ENCODE measurements at regions not wholly inside any gene's neighbourhood (a gene's known extent, or its start where the extent isn't known, plus 50 kb on each side); places are given as distances from the start of the nearest gene placed in this dataset.
"Not testable (repeated sequence)": the region's sequence is repeated elsewhere in the genome, so short reads cannot be mapped to it uniquely, and the experiment has no call there.

DNA sequence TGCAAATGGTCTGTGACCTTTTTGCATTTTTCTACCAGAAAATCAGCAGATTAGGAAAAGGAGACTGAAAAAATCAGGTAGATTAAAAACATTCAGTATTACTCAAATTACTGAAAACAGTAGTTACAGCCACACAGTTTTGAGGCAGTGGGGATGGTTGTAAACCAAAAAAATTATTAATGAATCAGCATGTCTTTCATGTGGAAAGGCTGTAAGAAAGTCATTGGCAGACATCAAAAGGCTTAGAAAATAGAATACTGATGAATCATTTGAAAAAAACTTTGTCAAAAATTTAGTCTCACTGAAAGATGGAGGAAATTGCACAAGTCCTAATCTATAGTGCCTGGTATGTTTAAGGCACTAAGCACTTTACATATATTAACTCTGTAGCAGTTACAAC lies 133.9 kb upstream of the GCFC2 start:
- Histone ChIP-seq H3K4me3 (ENCODE audit: low read depth in 1 of 2, low read length in 2 of 2) (no peak overlapping the region), H2AFZ (ENCODE audit: low read depth, low read length) (no peak overlapping the region), H3K79me2 (ENCODE audit: insufficient read depth, low read length) (no peaks in the 10 kb centered on the region), H4K20me1 (ENCODE audit: insufficient read depth, low read length) (no peaks in the 10 kb centered on the region), H3K36me3 (ENCODE audit: insufficient read depth, low read length) (no peaks in the 10 kb centered on the region), H3K27ac (ENCODE audit: low read length) (no peak overlapping the region), H3K4me1 (ENCODE audit: insufficient read depth, low read length) (no peaks in the 10 kb centered on the region), H3K4me2 (ENCODE audit: insufficient read depth, low read length) (no peak overlapping the region), H3K27me3 (ENCODE audit: insufficient read depth, low read length, poor library complexity) (peaks cover 7% of the 10 kb centered on the region), H3K9me3 (ENCODE audit: insufficient read depth, low read length, severe bottlenecking) (no peaks in the 10 kb centered on the region), H3K9ac (ENCODE audit: low read depth, low read length) (no peak overlapping the region)
- no peak for TF ChIP-seq EZH2 (IDR thresholded peaks at IDR 0.05; ENCODE audit: borderline replicate concordance, low read depth, low read length, severe bottlenecking)
- TF ChIP-seq, protein P1, sequence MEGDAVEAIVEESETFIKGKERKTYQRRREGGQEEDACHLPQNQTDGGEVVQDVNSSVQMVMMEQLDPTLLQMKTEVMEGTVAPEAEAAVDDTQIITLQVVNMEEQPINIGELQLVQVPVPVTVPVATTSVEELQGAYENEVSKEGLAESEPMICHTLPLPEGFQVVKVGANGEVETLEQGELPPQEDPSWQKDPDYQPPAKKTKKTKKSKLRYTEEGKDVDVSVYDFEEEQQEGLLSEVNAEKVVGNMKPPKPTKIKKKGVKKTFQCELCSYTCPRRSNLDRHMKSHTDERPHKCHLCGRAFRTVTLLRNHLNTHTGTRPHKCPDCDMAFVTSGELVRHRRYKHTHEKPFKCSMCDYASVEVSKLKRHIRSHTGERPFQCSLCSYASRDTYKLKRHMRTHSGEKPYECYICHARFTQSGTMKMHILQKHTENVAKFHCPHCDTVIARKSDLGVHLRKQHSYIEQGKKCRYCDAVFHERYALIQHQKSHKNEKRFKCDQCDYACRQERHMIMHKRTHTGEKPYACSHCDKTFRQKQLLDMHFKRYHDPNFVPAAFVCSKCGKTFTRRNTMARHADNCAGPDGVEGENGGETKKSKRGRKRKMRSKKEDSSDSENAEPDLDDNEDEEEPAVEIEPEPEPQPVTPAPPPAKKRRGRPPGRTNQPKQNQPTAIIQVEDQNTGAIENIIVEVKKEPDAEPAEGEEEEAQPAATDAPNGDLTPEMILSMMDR (IDR thresholded peaks at IDR 0.05; ENCODE audit: borderline replicate concordance, extremely low read depth, low read length, poor library complexity, severe bottlenecking) = no peak
- ATAC-seq (ENCODE audit: insufficient read depth, low read depth) = no peak
- no peak for DNase-seq

DNA sequence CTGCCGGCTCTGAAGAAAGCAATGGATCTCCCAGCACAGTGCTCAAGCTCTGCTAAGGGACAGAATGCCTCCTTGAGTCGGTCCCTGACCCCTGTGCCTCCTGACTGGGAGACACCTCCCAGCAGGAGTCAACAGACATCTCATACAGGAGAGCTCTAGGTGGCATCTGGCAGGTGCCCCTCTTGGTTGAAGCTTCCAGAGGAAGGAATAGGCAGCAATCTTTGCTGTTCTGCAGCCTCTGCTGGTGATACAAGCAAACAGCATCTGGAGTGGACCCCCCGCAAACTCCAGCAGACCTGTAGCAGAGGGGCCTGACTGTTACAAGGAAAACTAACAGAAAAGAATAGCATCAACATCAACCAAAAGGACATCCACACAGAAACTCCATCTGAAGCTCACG lies 123.9 kb upstream of the GCFC2 start:
- not testable (repeated sequence) for H3K4me3 ChIP-seq (ENCODE audit: low read depth in 1 of 2, low read length in 2 of 2); H3K36me3 ChIP-seq (ENCODE audit: insufficient read depth, low read length); H2AFZ ChIP-seq (ENCODE audit: low read depth, low read length); H3K79me2 ChIP-seq (ENCODE audit: insufficient read depth, low read length); H3K4me2 ChIP-seq (ENCODE audit: insufficient read depth, low read length); H3K4me1 ChIP-seq (ENCODE audit: insufficient read depth, low read length); H3K9ac ChIP-seq (ENCODE audit: low read depth, low read length); H4K20me1 ChIP-seq (ENCODE audit: insufficient read depth, low read length); H3K27ac ChIP-seq (ENCODE audit: low read length); H3K27me3 ChIP-seq (ENCODE audit: insufficient read depth, low read length, poor library complexity); H3K9me3 ChIP-seq (ENCODE audit: insufficient read depth, low read length, severe bottlenecking); ATAC-seq (ENCODE audit: insufficient read depth, low read depth); DNase-seq
- TF ChIP-seq, protein P1 (IDR thresholded peaks at IDR 0.05; ENCODE audit: borderline replicate concordance, extremely low read depth, low read length, poor library complexity, severe bottlenecking) = peak; percentile 22

DNA sequence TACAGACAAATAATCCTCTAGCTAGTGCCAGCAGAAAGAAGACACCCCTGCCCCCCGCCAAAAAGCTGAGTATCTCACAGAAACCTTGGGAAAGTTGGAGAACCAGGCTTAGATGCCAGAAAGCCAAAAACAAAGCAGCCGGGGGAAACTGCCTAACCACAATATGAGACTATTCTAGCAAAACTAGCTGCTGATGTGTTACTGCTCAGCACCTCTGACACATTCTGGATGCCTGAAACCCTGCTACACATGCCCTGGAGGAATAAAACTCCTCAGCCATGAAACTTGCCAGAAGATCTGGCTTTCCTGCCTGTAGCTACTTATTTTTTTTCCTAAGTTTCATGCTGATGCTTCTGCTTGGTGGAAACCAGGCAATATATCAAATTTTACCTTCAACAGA lies 122.7 kb upstream of the GCFC2 start:
- no peaks in the 10 kb centered on the region for H3K36me3 ChIP-seq (ENCODE audit: insufficient read depth, low read length)
- no peak for TF ChIP-seq EZH2 (IDR thresholded peaks at IDR 0.05; ENCODE audit: borderline replicate concordance, low read depth, low read length, severe bottlenecking)
- TF ChIP-seq, protein P1 (IDR thresholded peaks at IDR 0.05; ENCODE audit: borderline replicate concordance, extremely low read depth, low read length, poor library complexity, severe bottlenecking) = no peak
- no peaks in the 10 kb centered on the region for H3K9me3 ChIP-seq (ENCODE audit: insufficient read depth, low read length, severe bottlenecking)
- no peak overlapping the region for H2AFZ ChIP-seq (ENCODE audit: low read depth, low read length)
- peaks cover 7% of the 10 kb centered on the region for H3K27me3 ChIP-seq (ENCODE audit: insufficient read depth, low read length, poor library complexity)
- H3K4me3 ChIP-seq (ENCODE audit: low read depth in 1 of 2, low read length in 2 of 2) = no peak overlapping the region
- DNase-seq (no peak), ATAC-seq (ENCODE audit: insufficient read depth, low read depth) (no peak)
- H3K4me1 ChIP-seq (ENCODE audit: insufficient read depth, low read length) = no peaks in the 10 kb centered on the region
- H3K27ac ChIP-seq (ENCODE audit: low read length) = no peak overlapping the region
- H3K4me2 ChIP-seq (ENCODE audit: insufficient read depth, low read length) = no peak overlapping the region
- no peak overlapping the region for H3K9ac ChIP-seq (ENCODE audit: low read depth, low read length)
- H3K79me2 ChIP-seq (ENCODE audit: insufficient read depth, low read length) = no peaks in the 10 kb centered on the region
- no peaks in the 10 kb centered on the region for H4K20me1 ChIP-seq (ENCODE audit: insufficient read depth, low read length)

DNA sequence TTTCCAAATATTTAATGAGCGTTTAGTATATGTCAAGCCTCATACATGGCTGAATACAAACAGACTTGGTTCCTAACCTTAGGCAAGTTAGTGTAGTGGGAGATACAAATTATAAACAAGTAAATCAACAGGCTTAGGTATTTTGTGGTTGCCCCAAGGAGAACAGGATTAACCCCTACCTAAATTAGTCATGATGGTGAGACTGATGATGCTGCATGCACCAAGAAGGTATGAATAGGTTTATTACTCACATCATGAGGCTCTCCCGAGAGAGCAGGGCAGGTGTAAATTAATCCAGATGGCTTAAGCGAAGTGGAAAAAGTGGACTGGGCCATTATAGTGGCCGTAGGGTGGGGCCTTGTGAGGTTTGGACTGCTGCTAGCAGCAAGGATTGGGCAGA lies 118.1 kb upstream of the GCFC2 start:
- Histone ChIP-seq H3K4me2 (ENCODE audit: insufficient read depth, low read length) (no peak overlapping the region), H3K4me3 (ENCODE audit: low read depth in 1 of 2, low read length in 2 of 2) (no peak overlapping the region), H3K36me3 (ENCODE audit: insufficient read depth, low read length) (no peaks in the 10 kb centered on the region), H3K9ac (ENCODE audit: low read depth, low read length) (no peak overlapping the region), H3K27me3 (ENCODE audit: insufficient read depth, low read length, poor library complexity) (peaks cover 7% of the 10 kb centered on the region), H3K9me3 (ENCODE audit: insufficient read depth, low read length, severe bottlenecking) (no peaks in the 10 kb centered on the region), H4K20me1 (ENCODE audit: insufficient read depth, low read length) (no peaks in the 10 kb centered on the region), H3K79me2 (ENCODE audit: insufficient read depth, low read length) (no peaks in the 10 kb centered on the region), H3K4me1 (ENCODE audit: insufficient read depth, low read length) (no peaks in the 10 kb centered on the region), H2AFZ (ENCODE audit: low read depth, low read length) (no peak overlapping the region), H3K27ac (ENCODE audit: low read length) (no peak overlapping the region)
- ATAC-seq (ENCODE audit: insufficient read depth, low read depth) = no peak
- TF ChIP-seq EZH2 (IDR thresholded peaks at IDR 0.05; ENCODE audit: borderline replicate concordance, low read depth, low read length, severe bottlenecking) = no peak
- TF ChIP-seq, protein P1 (IDR thresholded peaks at IDR 0.05; ENCODE audit: borderline replicate concordance, extremely low read depth, low read length, poor library complexity, severe bottlenecking) = no peak
- no peak for DNase-seq

DNA sequence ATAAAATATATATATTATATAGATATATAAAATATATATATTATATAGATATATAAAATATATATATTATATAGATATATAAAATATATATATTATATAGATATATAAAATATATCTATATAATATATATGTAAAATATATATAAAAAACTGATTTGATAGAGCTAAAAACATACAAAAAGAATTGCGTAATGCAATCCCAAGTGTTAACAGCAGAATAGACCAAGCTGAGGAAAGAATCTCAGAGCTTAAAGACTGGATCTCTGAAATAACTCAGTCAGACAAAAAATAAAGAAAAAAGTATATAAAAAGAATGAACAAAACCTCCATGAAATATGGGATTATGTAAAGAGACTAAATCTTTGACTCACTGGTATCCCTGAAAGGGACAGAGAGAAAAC lies 112.8 kb upstream of the GCFC2 start:
- H3K4me2 ChIP-seq (ENCODE audit: insufficient read depth, low read length); H3K4me1 ChIP-seq (ENCODE audit: insufficient read depth, low read length); H3K4me3 ChIP-seq (ENCODE audit: low read depth in 1 of 2, low read length in 2 of 2); H3K27me3 ChIP-seq (ENCODE audit: insufficient read depth, low read length, poor library complexity); DNase-seq; H2AFZ ChIP-seq (ENCODE audit: low read depth, low read length); H3K9ac ChIP-seq (ENCODE audit: low read depth, low read length); H3K27ac ChIP-seq (ENCODE audit: low read length); H3K9me3 ChIP-seq (ENCODE audit: insufficient read depth, low read length, severe bottlenecking); H4K20me1 ChIP-seq (ENCODE audit: insufficient read depth, low read length); H3K79me2 ChIP-seq (ENCODE audit: insufficient read depth, low read length); ATAC-seq (ENCODE audit: insufficient read depth, low read depth); H3K36me3 ChIP-seq (ENCODE audit: insufficient read depth, low read length): not testable (repeated sequence)
